Testis (tissue), 2 donors: ENCODE measurements at regions not wholly inside any gene's neighbourhood (a gene's known extent, or its start where the extent isn't known, plus 50 kb on each side); places are given as distances from the start of the nearest gene placed in this dataset.

Experiments
- CTCF ChIP-seq, 3 experiments: fragments of 450-650 bp in 2 of 3; fragments of 200-600 bp in 1 of 3; sonication (generic) in 1 of 3; IDR thresholded peaks; one replicate each; pipeline ENCODE4 v1.5.1; 2016 to 2019; ENCODE audit warnings: antibody characterized with exemption in 3 of 3, mild to moderate bottlenecking in 2 of 3, moderate library complexity in 1 of 3
- POLR2A ChIP-seq: fragments of 450-650 bp; IDR thresholded peaks from one replicate; pipeline ENCODE4 v1.6.1; 2017; ENCODE audit warnings: antibody characterized with exemption, mild to moderate bottlenecking, moderate library complexity

GRCh38 chr5:51816427-51816826 lies 433.2 kb downstream of the ISL1 start:
- TF ChIP-seq CTCF (IDR thresholded peaks at IDR 0.05) (no peak), POLR2A (no peak)
